SH-SY5Y (cell line): ENCODE measurements at regions not wholly inside any gene's neighbourhood (a gene's known extent, or its start where the extent isn't known, plus 50 kb on each side); places are given as distances from the start of the nearest gene placed in this dataset.

Experiments used
- GATA2 ChIP-seq: IDR thresholded peaks from 2 replicates; pipeline ENCODE4 v1.6.1; 2011; ENCODE audit warnings: mild to moderate bottlenecking, low read depth, low read length
- GATA3 ChIP-seq: IDR thresholded peaks from 2 replicates; pipeline ENCODE4 v1.6.1; 2011; ENCODE audit warnings: low read depth, mild to moderate bottlenecking, low read length, moderate library complexity

DNA sequence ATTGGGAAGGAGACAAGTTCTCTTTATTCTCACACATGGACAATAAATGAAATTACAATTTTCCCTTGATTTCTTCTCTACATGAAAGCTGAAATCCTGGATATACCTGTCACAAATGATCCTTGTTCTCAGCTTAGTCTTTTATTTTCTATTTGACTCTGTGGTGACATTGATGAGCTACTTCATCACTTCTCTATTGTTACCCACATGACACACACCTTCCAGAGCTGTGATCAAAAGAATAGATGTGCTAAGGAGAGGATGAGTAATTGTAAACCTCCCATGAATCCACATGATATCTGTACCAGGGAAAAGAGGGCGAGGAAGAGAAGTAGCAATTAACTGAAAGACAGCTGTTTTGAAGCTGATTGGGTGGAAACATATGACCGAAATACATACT lies 102.0 kb downstream of the CAVIN4 start:
- TF ChIP-seq GATA3 (no peak), GATA2 (no peak)
